ENCODE measurements at regions not wholly inside any gene's neighbourhood (a gene's known extent, or its start where the extent isn't known, plus 50 kb on each side); places are given as distances from the start of the nearest gene placed in this dataset.
A peak's percentile ranks its signal among the peaks of the same experiment; 100 is the strongest.

- Histone ChIP-seq H3K9me3 (ENCODE audit: low read length) (peaks cover 8% of the 10 kb centered on the region; the same call in 1 of the 2 replicates), H3K9me2 (replicated peaks; ENCODE audit: insufficient read depth, low read length) (no peaks in the 10 kb centered on the region), H3K4me3 (ENCODE audit: low read length) (no peak overlapping the region), H3K4me2 (ENCODE audit: low read depth, low read length, poor library complexity, severe bottlenecking) (no peak overlapping the region), H2AFZ (ENCODE audit: low read length) (no peak overlapping the region), H3K4me1 (ENCODE audit: low read length) (no peaks in the 10 kb centered on the region), H3K9ac (ENCODE audit: low read length) (no peak overlapping the region), H4K20me1 (ENCODE audit: insufficient read depth, low read depth, low read length) (no peaks in the 10 kb centered on the region), H3K36me3 (ENCODE audit: insufficient read depth, low read length) (no peaks in the 10 kb centered on the region), H3K27ac (ENCODE audit: low read length) (no peak overlapping the region), H3K79me2 (ENCODE audit: low read length) (no peaks in the 10 kb centered on the region), H3K27me3 (ENCODE audit: low read length) (no peaks in the 10 kb centered on the region)
- no peak for DNase-seq
Measured at GRCh38 chr4:60359746-60360367, 840.3 kb upstream of the ADGRL3 start.

GRCh38 chr4:60365176-60365575 lies 835.0 kb upstream of the ADGRL3 start:
- no peak overlapping the region for H2AFZ ChIP-seq (ENCODE audit: low read length)
- no peaks in the 10 kb centered on the region for H3K9me2 ChIP-seq (replicated peaks; ENCODE audit: insufficient read depth, low read length)
- H3K27ac ChIP-seq (ENCODE audit: low read length), result no peak overlapping the region
- no peak for DNase-seq
- no peak overlapping the region for H3K4me3 ChIP-seq (ENCODE audit: low read length)
- no peaks in the 10 kb centered on the region for H4K20me1 ChIP-seq (ENCODE audit: insufficient read depth, low read depth, low read length)
- H3K27me3 ChIP-seq (ENCODE audit: low read length), result no peaks in the 10 kb centered on the region
- no peak overlapping the region for H3K4me2 ChIP-seq (ENCODE audit: low read depth, low read length, poor library complexity, severe bottlenecking)
- H3K9ac ChIP-seq (ENCODE audit: low read length), result no peak overlapping the region
- H3K9me3 ChIP-seq (ENCODE audit: low read length), result peaks cover 12% of the 10 kb centered on the region
- no peaks in the 10 kb centered on the region for H3K36me3 ChIP-seq (ENCODE audit: insufficient read depth, low read length)
- H3K4me1 ChIP-seq (ENCODE audit: low read length), result no peaks in the 10 kb centered on the region
- no peaks in the 10 kb centered on the region for H3K79me2 ChIP-seq (ENCODE audit: low read length)

- Histone ChIP-seq H3K4me2 (ENCODE audit: low read depth, low read length, poor library complexity, severe bottlenecking) (no peak overlapping the region), H3K79me2 (ENCODE audit: low read length) (no peaks in the 10 kb centered on the region), H3K4me3 (ENCODE audit: low read length) (no peak overlapping the region), H3K9ac (ENCODE audit: low read length) (no peak overlapping the region), H3K36me3 (ENCODE audit: insufficient read depth, low read length) (no peaks in the 10 kb centered on the region), H3K9me2 (replicated peaks; ENCODE audit: insufficient read depth, low read length) (no peaks in the 10 kb centered on the region), H4K20me1 (ENCODE audit: insufficient read depth, low read depth, low read length) (no peaks in the 10 kb centered on the region), H3K27me3 (ENCODE audit: low read length) (no peaks in the 10 kb centered on the region), H3K27ac (ENCODE audit: low read length) (no peak overlapping the region), H3K4me1 (ENCODE audit: low read length) (no peaks in the 10 kb centered on the region), H3K9me3 (ENCODE audit: low read length) (peaks cover 19% of the 10 kb centered on the region), H2AFZ (ENCODE audit: low read length) (no peak overlapping the region)
- no peak for DNase-seq
Measured at GRCh38 chr4:60366661-60367060, 833.5 kb upstream of the ADGRL3 start.

GRCh38 chr4:60368986-60369385 lies 831.1 kb upstream of the ADGRL3 start:
- H3K79me2 ChIP-seq (ENCODE audit: low read length), result no peaks in the 10 kb centered on the region
- H3K4me1 ChIP-seq (ENCODE audit: low read length), result no peaks in the 10 kb centered on the region
- no peak overlapping the region for H3K9ac ChIP-seq (ENCODE audit: low read length)
- H3K4me3 ChIP-seq (ENCODE audit: low read length), result no peak overlapping the region
- no peak overlapping the region for H3K27ac ChIP-seq (ENCODE audit: low read length)
- no peaks in the 10 kb centered on the region for H3K36me3 ChIP-seq (ENCODE audit: insufficient read depth, low read length)
- H4K20me1 ChIP-seq (ENCODE audit: insufficient read depth, low read depth, low read length), result no peaks in the 10 kb centered on the region
- no peak for DNase-seq
- H3K9me3 ChIP-seq (ENCODE audit: low read length), result peaks cover 25% of the 10 kb centered on the region
- H3K27me3 ChIP-seq (ENCODE audit: low read length), result no peaks in the 10 kb centered on the region
- no peak overlapping the region for H2AFZ ChIP-seq (ENCODE audit: low read length)
- H3K9me2 ChIP-seq (replicated peaks; ENCODE audit: insufficient read depth, low read length), result no peaks in the 10 kb centered on the region
- H3K4me2 ChIP-seq (ENCODE audit: low read depth, low read length, poor library complexity, severe bottlenecking), result no peak overlapping the region

GRCh38 chr4:60378010-60378409 lies 822.1 kb upstream of the ADGRL3 start:
- no peaks in the 10 kb centered on the region for H3K27me3 ChIP-seq (ENCODE audit: low read length)
- H3K4me1 ChIP-seq (ENCODE audit: low read length), result no peaks in the 10 kb centered on the region
- no peak overlapping the region for H3K27ac ChIP-seq (ENCODE audit: low read length)
- H3K36me3 ChIP-seq (ENCODE audit: insufficient read depth, low read length), result no peaks in the 10 kb centered on the region
- H3K79me2 ChIP-seq (ENCODE audit: low read length), result no peaks in the 10 kb centered on the region
- DNase-seq, result no peak
- peaks cover 10% of the 10 kb centered on the region for H3K9me3 ChIP-seq (ENCODE audit: low read length)
- H3K4me2 ChIP-seq (ENCODE audit: low read depth, low read length, poor library complexity, severe bottlenecking), result no peak overlapping the region
- H3K9ac ChIP-seq (ENCODE audit: low read length), result no peak overlapping the region
- H3K9me2 ChIP-seq (replicated peaks; ENCODE audit: insufficient read depth, low read length), result no peaks in the 10 kb centered on the region
- H3K4me3 ChIP-seq (ENCODE audit: low read length), result no peak overlapping the region
- no peak overlapping the region for H2AFZ ChIP-seq (ENCODE audit: low read length)
- H4K20me1 ChIP-seq (ENCODE audit: insufficient read depth, low read depth, low read length), result no peaks in the 10 kb centered on the region

- Histone ChIP-seq H3K4me3 (ENCODE audit: low read length) (no peak overlapping the region), H3K9ac (ENCODE audit: low read length) (no peak overlapping the region), H3K9me3 (ENCODE audit: low read length) (peaks cover 26% of the 10 kb centered on the region), H2AFZ (ENCODE audit: low read length) (no peak overlapping the region), H4K20me1 (ENCODE audit: insufficient read depth, low read depth, low read length) (no peaks in the 10 kb centered on the region), H3K36me3 (ENCODE audit: insufficient read depth, low read length) (no peaks in the 10 kb centered on the region), H3K4me2 (ENCODE audit: low read depth, low read length, poor library complexity, severe bottlenecking) (peak overlapping the region; percentile 29), H3K27ac (ENCODE audit: low read length) (peak overlapping the region; percentile 71), H3K27me3 (ENCODE audit: low read length) (no peaks in the 10 kb centered on the region), H3K4me1 (ENCODE audit: low read length) (peaks cover 10% of the 10 kb centered on the region), H3K79me2 (ENCODE audit: low read length) (no peaks in the 10 kb centered on the region), H3K9me2 (replicated peaks; ENCODE audit: insufficient read depth, low read length) (no peaks in the 10 kb centered on the region)
- DNase-seq, result peak; percentile 59
Measured at GRCh38 chr4:60384516-60384915, 815.6 kb upstream of the ADGRL3 start.

- H3K36me3 ChIP-seq (ENCODE audit: insufficient read depth, low read length), result no peaks in the 10 kb centered on the region
- DNase-seq, result no peak
- H3K4me2 ChIP-seq (ENCODE audit: low read depth, low read length, poor library complexity, severe bottlenecking), result no peak overlapping the region
- H3K9me3 ChIP-seq (ENCODE audit: low read length), result peaks cover 21% of the 10 kb centered on the region
- H3K4me1 ChIP-seq (ENCODE audit: low read length), result peaks cover 3% of the 10 kb centered on the region
- H3K79me2 ChIP-seq (ENCODE audit: low read length), result no peaks in the 10 kb centered on the region
- H3K27me3 ChIP-seq (ENCODE audit: low read length), result no peaks in the 10 kb centered on the region
- H3K9ac ChIP-seq (ENCODE audit: low read length), result no peak overlapping the region
- H3K9me2 ChIP-seq (replicated peaks; ENCODE audit: insufficient read depth, low read length), result no peaks in the 10 kb centered on the region
- no peak overlapping the region for H3K4me3 ChIP-seq (ENCODE audit: low read length)
- H4K20me1 ChIP-seq (ENCODE audit: insufficient read depth, low read depth, low read length), result no peaks in the 10 kb centered on the region
- no peak overlapping the region for H2AFZ ChIP-seq (ENCODE audit: low read length)
- H3K27ac ChIP-seq (ENCODE audit: low read length), result no peak overlapping the region
Measured at GRCh38 chr4:60389633-60390032, 810.5 kb upstream of the ADGRL3 start.

- H3K4me1 ChIP-seq (ENCODE audit: low read length), result no peaks in the 10 kb centered on the region
- H3K27me3 ChIP-seq (ENCODE audit: low read length), result no peaks in the 10 kb centered on the region
- no peak overlapping the region for H3K27ac ChIP-seq (ENCODE audit: low read length)
- DNase-seq, result no peak
- H3K9me2 ChIP-seq (replicated peaks; ENCODE audit: insufficient read depth, low read length), result no peaks in the 10 kb centered on the region
- no peak overlapping the region for H2AFZ ChIP-seq (ENCODE audit: low read length)
- no peak overlapping the region for H3K4me2 ChIP-seq (ENCODE audit: low read depth, low read length, poor library complexity, severe bottlenecking)
- H3K4me3 ChIP-seq (ENCODE audit: low read length), result no peak overlapping the region
- no peaks in the 10 kb centered on the region for H4K20me1 ChIP-seq (ENCODE audit: insufficient read depth, low read depth, low read length)
- H3K36me3 ChIP-seq (ENCODE audit: insufficient read depth, low read length), result no peaks in the 10 kb centered on the region
- H3K9me3 ChIP-seq (ENCODE audit: low read length), result peaks cover 16% of the 10 kb centered on the region
- H3K9ac ChIP-seq (ENCODE audit: low read length), result no peak overlapping the region
- H3K79me2 ChIP-seq (ENCODE audit: low read length), result no peaks in the 10 kb centered on the region
Measured at GRCh38 chr4:60396341-60397049, 803.6 kb upstream of the ADGRL3 start.

All from Karpas-422 (cell line).